GM21360 (cell line): ENCODE measurements at regions not wholly inside any gene's neighbourhood (a gene's known extent, or its start where the extent isn't known, plus 50 kb on each side); places are given as distances from the start of the nearest gene placed in this dataset.
"Not testable (repeated sequence)": the region's sequence is repeated elsewhere in the genome, so short reads cannot be mapped to it uniquely, and the experiment has no call there.

ENCODE experiments used
- ATAC-seq: cut with Tn5 transposase; IDR thresholded peaks from one replicate; pipeline ENCODE4 v1.9.1; 2021; ENCODE audit warnings: mild to moderate bottlenecking, moderate library complexity; ENCODE audit not compliant: unreplicated experiment

DNA sequence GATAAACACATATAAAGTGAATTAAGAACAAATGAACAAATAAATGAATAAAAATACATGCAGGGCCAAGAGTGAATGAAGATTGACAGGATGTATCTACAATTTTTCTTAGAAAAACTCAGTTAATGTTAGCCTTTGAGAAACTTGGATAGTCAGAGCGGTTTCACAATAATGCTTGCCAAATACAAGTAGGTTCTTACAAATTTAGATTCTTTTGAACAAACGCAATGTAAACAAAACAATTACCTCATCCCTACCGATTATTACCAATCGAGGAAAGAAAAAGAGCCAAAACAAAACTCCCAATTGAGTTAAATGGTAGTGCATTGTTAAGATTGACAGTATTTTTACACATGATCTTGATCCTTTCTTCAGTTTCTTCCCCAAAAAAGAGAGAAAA lies 176.9 kb upstream of the DEPDC1 start:
- ATAC-seq: no peak

DNA sequence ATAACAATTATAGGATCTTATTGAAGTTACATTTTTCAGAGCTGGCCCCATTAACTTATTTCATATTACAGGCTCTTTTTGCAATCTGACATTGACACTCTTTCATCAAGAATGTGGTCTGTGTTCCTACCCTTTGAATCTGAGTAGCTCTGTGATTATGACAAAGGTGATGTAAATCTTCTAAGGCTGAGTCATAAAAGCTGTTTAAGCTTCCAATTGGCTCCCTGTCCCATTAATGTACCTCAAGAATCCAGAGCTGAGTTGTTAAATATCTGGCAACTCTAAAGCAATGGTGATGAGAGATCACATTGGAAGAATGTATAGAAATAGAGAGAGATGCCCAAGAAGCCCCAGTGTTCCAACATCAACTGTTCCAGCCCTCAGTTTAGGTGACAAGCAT lies 178.5 kb upstream of the DEPDC1 start:
- no peak for ATAC-seq

- no peak for ATAC-seq
Measured at GRCh38 chr1:68677684-68678351, 180.9 kb upstream of the DEPDC1 start.

- ATAC-seq: no peak
Measured at GRCh38 chr1:68696221-68696620, 199.3 kb upstream of the DEPDC1 start.

DNA sequence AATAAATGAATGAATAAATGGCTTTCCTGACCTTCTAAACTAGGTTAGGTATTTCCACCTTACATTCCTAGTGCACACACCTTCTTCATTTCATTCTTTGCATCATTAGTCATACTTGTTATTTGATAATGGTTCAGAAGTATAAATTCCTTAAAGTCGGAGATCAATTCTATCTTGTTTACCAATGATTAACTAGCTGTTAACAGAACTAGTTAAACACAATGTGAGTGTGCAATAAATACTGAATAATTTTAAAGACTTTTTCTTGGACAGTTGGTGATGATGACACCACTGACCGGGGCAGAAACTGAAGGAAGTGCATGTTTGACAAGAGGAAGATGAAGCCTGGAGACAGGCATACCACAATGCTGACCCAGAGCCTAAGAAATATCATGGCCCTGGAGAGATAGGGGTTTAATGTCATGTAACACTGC lies 207.1 kb upstream of the DEPDC1 start:
- no peak for ATAC-seq

DNA sequence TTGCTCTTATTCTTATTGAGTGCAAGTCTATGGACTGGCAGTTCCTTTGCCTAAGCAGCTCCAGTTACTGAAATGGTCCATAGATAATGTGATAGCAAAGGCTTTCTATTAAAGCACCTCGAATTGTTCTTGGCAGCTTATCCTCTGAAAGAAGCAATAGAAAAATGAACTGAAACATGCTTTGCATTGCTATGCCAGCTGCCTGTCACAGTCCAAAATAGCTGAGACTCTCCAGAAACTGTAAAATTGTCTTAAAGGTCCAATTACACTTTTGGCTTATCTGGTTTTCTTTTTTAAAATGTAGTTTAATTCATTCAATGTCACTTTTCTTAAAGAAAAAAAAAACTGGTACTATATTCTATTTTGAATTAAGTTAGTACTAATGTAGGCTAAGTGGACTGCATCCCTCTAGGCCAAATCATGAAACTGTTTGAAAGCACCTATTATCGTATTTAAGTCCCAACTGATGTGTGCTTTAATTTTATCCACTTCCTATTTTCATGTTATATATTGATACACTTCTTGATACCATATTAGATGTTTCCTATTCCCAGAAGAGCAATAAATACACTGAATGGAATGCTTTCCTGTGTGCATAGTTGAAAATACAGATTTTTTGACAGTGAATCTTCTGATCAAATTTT lies 208.0 kb upstream of the DEPDC1 start:
- ATAC-seq: no peak

DNA sequence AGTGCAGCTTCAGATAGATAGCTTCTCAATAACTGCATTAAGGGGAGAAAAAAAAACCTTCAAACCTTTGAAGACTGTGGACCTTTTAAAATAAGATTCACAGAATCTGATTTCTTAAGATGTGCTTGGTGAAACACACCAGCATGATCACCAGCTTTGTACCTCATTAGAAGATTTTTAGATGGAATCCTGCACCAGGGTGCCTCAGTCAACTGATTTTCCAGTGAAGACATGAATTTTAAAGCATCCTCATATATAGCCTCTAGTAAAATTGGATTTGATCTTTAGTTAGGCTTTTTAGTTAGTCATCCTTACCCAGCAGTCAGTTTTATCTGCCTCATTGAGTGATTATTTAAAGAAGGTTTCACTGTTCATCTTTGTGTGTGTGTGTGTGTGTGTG lies 208.6 kb upstream of the DEPDC1 start:
- no peak for ATAC-seq

GRCh38 chr1:68706639-68707317 lies 209.9 kb upstream of the DEPDC1 start:
- no peak for ATAC-seq

DNA sequence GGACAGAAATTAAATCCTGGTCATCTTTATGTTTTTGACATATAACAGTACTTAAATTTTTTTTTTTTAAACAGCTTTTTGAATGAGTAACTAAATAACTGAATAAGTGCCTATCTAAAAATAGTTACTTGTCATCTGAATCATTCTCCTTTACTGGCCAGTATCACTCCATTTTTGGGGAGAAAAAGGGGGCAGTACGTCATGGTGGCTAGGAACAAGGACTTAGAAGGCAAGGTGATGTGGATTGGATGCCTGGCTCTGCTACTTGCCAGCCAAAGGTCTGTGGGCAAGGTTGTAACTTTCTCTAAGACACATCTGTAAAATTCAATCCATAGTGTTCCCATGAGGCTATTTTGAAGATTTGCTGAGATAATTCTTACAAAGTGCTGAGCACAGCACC lies 220.4 kb upstream of the DEPDC1 start:
- ATAC-seq: no peak

GRCh38 chr1:68720476-68720875 lies 223.6 kb upstream of the DEPDC1 start:
- no peak for ATAC-seq

DNA sequence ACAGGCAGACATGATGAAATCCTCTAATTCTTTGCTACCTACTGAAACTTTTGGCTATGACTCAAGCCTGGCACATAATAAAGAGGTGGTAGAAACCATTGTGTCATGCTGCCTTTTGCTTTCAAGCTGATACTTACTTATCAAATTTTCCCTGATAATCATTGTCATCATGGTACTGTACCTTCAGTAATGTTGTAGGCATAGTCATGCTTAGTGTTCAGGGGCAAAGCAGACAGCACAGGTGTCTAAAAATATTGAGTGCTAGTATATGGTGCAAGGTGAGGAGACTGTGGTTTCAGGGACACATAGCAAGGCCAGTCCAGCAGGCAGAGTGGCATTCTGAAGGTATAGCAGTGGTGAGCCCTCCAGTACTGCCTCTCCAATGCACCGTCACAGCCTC lies 226.9 kb upstream of the DEPDC1 start:
- no peak for ATAC-seq

GRCh38 chr1:68725001-68725752 lies 228.3 kb upstream of the DEPDC1 start:
- ATAC-seq: no peak

DNA sequence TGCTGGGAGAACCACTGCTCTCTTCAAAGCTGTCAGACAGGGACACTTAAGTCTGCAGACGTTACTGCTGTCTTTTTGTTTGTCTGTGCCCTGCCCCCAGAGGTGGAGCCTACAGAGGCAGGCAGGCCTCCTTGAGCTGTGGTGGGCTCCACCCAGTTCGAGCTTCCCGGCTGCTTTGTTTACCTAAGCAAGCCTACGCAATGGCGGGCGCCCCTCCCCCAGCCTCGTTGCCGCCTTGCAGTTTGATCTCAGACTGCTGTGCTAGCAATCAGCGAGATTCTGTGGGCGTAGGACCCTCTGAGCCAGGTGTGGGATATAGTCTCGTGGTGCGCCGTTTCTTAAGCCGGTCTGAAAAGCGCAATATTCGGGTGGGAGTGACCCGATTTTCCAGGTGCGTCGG lies 242.6 kb upstream of the DEPDC1 start:
- ATAC-seq: not testable (repeated sequence)

DNA sequence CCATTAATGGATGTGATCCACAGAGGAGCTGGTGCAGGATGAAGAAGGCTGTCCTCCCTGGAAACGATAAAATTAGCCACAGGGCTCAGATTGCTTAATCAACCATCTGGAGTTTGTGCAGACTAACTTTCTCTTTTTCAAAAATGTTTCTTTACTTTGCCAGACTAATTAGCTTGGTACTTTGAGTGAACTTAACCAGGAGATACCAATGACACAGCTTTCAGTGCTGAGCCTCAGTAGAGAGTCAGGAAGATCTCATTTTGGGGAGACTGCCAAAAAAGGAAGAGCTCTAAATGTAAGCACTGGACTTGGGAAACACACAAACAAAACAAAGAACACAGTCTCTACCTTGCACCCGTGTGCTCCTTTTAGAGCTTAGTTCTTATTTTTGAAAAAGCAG lies 248.1 kb upstream of the DEPDC1 start:
- ATAC-seq: no peak

DNA sequence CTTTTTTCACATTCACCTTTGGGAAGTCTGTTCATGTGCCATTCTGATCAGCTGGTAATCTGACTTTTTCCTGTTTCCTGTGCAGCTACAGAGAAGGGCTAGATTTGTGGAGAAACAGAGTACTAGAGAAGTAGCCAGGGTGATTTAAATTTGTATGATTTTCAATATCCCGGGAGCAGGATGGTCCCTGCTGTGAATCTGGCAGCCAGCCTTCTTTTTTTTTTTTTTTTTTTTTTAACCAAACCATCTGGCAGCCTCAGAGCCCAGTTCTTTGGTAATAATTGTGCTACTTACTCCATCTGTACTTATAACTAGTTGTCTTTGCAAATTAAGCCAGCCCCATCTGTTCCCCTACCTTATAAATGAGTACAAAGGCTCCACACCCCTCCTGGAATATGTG lies 248.6 kb upstream of the DEPDC1 start:
- ATAC-seq: no peak

DNA sequence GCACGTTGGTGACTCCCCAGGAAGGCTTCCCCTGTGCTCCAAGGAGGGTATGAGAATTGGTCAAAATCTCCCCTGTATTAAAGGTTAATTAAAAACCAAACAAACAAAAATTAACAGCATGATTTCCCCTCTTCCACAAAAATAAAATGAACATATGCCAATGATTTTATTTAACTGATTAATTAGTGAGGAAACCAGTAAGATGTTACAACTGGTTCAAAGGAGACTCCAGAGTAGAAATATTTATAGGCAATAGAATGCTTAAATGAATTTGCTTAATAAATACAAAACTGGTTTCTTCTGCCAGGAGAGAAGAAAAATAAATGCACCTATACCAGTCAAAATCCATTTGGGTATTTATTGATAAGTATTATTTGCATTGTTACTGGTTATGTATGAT lies 249.5 kb upstream of the DEPDC1 start:
- no peak for ATAC-seq

GRCh38 chr1:68751723-68752122 lies 254.8 kb upstream of the DEPDC1 start:
- no peak for ATAC-seq

DNA sequence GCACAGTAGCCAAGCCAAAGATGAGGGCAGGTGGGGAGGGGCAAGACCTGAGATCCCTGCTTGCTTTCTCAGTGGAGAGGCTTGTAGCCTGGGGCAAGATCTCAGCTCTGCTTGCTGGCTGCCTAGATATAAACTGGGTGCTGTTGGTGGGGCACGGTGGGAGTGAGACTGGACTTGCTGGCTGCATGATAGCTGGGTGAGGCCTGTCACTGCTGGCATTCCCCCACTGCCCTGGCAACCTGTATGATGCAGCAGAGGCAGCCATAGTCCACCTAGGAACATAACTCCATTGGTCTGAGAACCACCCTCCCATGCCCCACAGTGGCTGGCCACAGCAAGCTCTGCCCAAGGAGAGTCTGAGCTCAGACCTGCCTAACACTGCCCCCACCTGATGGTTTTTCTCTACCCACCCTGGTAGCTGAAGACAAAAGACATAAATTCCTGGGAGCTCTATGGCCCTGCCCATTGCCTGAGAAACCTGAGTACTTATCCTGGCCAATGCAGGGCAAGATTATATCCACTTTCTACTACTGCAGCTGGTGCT lies 261.9 kb upstream of the DEPDC1 start:
- ATAC-seq: no peak

- no peak for ATAC-seq
Measured at GRCh38 chr1:68767941-68768340, 271.1 kb upstream of the DEPDC1 start.

- ATAC-seq: no peak
Measured at GRCh38 chr1:68770817-68771216, 273.9 kb upstream of the DEPDC1 start.

DNA sequence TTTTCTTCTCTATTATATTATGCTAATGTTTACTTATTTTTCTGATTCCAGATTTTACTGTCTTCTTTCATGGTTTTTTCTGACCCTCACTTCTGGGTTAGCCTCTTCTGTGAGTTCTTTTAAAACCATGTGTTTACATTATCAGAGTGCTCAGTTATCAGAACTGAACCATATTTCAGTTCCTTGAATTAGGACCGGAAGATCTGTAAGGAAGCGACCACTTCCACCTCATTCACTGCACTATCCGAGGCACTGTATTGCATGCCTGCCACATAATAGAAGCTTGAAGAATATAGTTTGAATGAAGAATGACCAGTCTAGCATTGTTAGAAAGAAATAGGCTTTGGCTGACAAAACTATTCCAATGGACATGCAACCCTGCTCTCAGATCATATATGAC lies 281.0 kb upstream of the DEPDC1 start:
- no peak for ATAC-seq
